ENCODE measurements at regions not wholly inside any gene's neighbourhood (a gene's known extent, or its start where the extent isn't known, plus 50 kb on each side); places are given as distances from the start of the nearest gene placed in this dataset.
"Not testable (repeated sequence)": the region's sequence is repeated elsewhere in the genome, so short reads cannot be mapped to it uniquely, and the experiment has no call there.

DNA sequence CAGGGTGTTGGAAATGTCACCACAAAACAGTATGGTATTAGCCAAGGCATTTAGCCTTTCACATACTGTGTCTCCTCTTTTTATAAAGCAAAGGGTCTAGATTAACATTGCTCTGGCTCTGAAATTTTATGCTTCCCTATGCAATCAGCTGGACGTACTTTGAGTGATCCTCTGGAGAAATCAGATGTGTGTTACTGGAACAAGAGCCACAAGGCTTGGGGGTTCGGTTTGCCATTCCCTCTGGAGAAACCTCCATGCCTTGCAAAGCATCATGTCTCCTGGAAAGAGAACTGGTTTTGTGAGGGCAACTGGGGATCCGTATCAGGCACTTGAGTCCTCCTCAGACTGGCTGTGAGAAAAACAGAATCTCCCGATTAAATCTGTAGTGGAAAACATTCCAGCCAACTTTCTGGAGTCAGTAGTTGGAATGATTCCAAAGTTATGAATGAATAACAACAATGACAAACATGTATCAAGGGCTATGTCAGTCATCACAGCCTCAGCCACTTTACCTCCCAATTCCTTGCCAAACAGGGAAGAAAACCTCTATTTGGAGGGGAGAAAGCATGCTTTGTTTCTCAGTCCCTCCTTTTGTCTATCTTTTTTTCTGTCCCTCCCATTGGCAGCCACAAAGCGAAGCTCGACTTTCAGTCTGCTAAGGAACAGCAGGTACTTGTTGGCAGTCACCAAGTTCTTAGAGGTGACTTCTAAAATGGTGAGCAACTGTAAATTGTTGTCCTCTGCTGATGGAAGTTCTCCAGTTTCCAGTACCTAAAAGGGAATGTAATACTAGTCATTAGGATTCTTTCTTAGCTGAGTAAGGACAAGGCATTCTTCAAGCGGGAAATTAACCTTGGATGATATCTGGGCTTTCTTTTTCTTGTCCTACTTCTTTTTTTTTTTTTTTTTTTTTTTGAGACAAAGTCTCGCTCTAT lies 864.8 kb upstream of the AUTS2 start:
- no peak for DNase-seq

DNA sequence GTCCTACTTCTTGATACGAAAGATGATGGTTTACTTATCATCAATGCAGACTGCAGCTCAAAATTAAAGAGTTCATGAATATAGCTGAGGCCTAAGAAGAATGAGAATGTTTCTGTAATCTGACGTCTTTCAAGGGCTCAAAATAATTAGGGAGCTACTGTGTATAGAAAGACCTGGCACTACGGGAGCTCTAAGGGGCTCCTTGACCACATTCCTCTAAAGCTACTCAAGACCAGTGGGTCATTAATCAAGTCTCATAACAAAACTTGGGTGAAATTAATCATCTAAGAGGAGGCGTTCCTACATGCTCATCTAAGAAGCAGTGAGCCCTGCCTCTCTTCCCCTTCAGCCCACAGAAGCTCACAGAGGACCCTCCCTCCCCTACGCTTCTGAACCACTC lies 863.8 kb upstream of the AUTS2 start:
- DNase-seq, result no peak

DNA sequence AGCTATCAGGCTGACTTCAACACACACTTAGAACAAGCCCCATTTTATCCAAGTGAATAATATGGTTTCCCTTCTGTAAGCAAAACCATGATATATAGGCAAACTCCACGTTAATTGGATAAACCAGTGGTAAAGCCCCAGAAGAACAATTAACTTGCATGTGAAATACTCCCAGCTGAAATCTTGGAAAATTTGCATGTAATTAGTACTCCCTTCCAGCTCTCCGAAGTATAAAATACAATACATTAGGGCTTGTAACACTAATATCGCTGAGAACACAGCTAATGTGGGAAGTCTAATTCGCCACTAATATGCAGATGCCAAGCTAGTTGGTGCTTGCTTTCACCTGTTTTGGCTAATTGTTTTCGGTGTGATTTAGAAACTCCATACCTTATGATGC lies 859.0 kb upstream of the AUTS2 start:
- DNase-seq, result no peak

DNA sequence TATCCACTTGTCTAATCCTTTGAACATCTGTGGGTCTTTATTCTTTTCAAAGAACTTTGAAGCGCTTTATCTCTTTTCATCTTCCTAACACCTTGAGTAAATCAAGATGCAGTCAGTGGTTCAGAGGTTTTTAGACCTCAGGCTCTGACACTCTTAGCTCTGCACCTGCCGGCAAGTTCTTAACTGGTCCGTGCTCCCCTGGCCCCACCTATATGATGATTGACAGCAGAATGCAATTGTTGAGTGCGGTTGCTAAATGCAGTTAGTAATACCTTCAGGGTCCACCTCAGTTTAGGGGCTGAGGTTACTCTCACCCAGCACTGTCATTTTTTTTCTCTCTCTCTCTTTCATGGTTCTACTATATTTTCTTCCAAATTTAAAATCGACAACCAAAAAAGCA lies 854.2 kb upstream of the AUTS2 start:
- no peak for DNase-seq

DNA sequence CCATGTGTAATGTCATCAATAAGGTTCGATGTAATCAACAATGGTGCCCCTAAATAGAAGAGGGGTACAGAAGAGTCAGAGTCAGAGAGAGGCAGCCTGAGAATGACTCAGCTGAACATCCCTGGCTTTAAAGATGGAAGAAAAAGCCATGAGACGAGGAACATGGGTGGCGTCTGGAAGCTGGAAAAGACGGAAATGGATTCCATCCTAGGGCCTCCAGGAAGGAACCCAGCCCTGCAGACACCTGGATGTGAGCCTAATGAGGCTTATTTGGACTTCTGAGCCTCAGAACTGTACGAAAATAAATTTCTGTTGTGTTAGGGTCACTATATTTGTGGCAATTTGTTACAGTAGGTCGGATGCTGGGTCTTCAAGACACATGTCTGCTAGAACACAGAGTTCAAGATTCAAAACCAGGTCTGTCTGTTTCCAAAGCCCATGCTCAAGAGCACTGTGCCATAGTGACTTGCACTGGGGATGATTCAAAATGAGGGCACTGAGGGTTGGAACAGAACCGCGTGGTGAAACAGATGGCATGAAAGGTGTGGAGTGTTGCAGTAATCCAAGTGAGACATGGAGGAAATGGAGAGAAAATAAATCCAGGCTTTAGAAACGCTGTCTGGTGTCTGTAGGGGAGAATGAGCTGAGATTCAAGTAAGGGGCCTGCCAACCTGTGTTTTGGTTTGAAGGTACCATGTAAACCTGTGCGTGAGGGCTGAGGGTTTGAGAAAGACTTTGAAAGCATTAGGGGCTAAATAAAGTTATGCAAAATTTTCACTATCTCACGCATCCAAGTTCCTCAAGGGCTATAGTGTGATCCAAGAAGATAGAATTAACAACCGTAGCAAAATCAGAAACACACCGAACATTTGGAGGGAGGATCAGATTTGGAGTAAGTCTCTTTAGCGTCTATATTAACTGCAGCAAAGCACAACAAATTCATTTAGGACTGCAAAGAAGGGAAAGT lies 849.1 kb upstream of the AUTS2 start:
- DNase-seq, result no peak

DNA sequence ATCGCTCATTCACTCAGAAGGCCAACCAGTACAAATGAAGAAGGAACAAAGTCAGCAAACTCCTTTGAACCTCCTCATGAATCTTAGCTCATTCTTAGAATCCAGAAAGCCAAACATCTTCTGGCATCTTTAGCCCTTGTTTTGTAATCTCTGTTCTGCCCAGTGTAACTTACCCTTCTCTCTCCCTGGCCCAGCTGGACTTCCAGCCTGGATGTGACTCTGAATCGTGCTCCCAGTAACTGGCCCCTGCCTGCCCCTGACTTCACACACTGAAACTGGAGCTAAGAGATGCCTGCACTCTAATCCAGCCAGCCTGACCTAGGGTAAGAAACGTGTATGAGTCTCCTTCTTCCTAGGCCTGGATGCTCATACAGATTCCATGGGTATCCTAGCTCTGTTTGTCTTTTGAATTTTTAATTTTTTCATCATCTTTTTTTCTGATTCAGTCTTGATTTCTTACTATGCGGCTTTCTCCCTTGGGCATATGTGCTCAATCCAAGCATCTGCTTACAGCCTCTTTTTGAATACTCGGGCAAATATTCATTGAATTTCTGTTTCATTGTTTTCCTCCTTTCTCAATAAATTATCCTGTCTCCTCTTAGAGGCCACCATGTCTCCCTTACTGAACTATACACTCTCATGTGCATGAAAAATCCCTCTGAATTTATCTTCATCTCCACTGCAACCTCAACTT lies 845.6 kb upstream of the AUTS2 start:
- DNase-seq, result no peak

DNA sequence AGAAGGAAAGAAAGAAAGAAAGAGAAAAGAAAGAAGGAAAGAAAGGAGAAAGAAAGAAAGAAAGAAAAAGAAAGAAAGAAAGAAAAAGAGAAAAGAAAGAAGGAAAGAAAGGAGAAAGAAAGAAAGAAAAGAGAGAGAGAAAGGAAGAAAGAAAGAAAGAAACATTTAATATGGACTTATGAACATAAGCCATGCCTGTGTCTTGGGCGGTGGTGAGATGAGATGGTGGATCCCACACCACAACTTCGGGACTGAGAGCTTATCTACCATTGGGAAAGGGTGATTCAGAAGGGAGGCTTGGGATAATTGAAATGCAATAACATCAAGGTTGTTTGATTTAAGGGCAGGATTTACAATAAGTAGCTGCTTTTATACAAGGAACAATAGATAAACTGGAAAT lies 843.9 kb upstream of the AUTS2 start:
- no peak for DNase-seq

DNA sequence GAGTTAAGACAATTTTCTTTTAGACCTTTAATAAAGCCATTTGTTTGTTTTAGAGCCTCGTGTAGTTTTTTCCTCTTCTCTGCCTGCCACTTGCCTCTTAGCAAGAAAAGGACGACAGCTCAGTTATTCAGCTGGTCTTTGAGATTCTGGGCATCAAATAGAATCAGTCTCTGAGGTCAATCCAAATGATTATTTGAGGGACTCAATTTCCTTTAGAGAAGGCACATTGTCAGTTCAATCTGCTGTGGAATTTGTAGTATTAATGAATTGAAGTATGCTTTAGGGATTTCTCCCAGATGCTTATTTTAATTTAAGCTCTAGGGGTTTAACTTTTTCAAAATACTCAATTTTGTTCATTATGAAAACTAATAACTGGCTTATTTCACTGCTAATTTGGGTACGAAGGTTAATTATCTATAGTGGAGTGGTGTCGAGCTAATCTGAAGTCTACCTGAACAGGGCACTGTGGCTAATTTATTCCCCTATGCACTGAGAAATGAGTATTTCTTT lies 841.2 kb upstream of the AUTS2 start:
- DNase-seq, result no peak

DNA sequence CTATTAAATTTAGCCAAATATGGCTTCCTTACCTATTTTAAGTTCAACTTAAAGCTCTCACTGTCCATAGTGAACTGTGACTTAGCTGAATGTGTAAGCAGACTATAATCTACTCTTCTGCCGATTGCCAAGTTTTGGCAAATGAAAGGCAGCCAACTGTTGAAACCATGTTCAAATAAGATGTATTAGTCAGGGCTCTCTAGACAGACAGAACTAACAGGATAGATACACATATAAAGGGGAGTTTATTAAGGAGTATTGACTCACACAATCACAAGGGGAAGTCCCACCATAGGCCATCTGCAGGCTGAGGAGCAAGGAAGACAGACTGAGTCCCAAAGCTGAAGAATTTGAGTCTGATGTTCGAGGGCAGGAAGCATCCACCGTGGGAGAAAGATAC lies 837.7 kb upstream of the AUTS2 start:
- no peak for DNase-seq

DNA sequence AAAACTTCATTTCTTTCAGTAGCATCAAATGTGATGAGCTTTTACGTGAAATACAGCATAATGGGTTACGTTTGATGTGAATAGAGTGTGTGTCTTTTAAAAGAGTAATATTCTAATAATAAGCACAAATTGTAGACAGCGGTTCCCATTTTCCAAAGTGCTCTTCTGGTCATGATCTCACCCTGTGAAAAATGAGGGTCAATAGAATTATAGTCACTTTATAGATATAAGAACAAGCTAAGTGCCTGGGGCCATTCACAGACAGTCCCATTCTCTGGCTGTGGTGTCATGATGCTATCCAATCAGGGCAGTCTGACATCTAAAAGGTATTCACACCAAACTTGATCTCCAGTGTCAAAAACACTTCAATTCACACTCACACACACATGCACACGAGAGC lies 830.8 kb upstream of the AUTS2 start:
- DNase-seq, result no peak

DNA sequence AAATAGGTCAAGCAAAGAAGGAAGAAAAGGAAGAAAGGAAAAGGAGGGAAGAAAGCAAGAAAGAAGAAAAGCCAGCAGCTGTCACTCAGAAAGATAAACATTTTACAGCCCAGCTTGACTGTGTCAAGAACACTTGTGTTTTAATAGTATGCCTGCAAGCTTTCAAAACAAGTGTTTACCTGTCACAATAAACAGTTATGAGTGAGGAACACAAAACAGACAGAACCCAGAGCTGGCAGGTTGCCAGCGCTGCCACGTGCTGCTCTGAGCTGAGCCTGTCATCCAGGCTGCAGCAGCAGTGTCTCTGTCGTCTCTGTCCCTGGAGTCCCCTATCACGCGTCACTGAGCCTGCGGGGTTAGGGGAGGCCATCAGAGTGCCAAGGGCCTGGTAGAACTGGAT lies 827.6 kb upstream of the AUTS2 start:
- peak; percentile 13 for DNase-seq

DNA sequence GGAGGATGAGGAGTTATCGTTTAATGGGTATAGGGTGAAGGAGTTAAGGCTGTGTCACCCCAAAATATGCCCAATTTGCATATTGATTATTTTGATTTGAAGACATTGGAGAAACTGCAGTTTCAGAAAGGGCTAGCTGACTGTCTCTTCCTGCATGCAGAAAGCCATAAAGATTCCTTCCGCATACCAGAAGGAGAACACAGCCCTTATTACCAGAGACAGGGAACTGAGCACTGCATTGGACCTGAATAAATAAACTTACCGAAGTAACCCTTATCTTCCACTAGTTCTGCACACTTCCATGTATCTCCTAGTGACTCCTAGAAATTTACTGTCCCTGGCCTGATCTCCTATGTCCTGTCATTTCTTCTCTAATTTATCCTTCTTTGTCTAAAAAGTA lies 821.9 kb upstream of the AUTS2 start:
- DNase-seq, result no peak

DNA sequence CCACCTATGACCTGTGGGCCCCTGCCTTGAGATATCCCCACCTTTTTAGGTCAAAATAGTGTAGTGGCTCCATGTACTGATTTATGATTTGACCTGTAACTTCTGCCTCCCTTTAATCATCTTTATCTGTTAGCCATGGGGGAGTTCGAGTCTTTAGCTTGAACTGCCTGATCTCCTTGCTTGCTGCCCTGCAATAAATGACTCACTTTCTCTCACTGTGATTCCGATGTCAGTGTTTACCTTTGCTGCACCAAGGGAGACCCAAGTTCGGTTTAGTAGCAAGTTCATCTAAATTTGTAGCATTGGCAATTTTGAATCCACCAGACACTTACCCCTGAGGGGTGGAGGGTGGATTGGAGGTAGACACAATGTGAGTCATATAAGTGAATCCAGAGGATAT lies 814.6 kb upstream of the AUTS2 start:
- no peak for DNase-seq

DNA sequence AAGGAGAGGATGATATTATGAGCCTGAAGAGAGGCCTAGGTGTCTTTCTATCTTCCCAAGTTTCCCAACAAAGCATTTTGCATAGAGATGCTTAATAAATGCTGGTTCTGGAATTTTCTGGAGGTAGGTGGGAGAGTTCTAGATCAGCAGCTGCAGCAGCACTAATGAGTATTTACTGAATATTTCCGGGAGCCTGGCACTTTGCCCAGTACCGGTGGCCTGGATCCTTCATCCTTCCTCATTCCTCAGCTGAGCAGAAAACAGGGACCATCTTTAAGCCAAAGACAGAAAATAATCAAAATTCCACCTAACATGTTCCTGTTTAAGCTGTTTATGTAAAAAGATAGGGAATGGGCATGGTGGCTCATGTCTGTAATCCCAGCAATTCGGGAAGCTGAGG lies 813.2 kb upstream of the AUTS2 start:
- no peak for DNase-seq

DNA sequence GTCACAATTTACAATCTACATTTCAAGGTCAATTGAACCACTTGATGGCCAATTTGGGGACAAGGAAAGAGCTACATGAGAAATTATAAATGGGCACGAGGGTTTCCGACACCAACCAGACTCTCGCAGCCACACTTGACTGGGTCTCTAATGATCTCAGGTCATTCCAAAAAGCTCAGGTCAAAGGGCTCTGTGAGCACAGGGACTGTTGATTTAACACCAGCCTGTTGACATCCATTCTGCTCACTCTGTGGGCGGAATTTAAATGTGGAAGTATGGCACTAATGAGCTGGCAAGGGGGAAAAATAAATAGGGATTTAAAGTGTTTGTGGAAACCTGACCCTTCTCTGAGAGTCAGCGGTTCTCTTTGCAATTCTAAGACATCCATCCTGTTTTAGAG lies 810.7 kb upstream of the AUTS2 start:
- DNase-seq, result no peak

DNA sequence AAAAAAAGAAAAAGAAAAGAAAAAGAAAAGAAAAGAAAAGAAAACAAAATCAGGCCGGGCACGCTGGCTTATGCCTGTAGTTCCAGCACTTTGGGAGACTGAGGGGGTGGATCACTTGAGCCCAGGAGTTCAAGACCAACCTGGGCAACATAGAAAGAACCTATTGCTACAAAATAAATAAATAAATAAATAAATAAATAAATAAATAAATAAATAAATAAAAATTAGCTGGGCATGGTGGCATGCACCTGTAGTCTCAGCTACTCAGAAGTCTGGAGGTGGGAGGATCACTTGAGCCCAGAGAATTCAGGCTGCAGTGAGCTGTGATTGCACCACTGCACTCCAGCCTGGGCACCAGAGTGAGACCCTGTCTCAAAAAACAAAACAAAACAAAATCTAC lies 809.7 kb upstream of the AUTS2 start:
- DNase-seq, result not testable (repeated sequence)

DNA sequence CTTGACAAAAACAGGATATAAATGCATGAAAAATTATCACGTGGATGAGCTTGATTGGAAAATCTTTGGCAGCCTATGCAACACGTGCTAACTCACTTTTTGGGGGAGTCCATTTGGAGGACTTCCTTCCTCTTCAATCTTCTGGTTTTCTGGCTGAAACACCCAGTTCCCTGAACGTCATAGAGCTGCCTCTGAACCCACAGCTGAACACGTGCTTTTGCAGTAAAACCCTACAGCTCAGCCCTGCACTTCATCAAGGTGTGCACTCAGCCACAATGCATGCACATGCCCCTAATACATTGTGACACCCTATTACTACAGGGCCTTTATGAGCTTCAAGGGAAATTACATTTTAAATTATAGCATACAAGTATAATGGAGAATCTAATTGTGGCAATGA lies 808.7 kb upstream of the AUTS2 start:
- DNase-seq, result no peak

DNA sequence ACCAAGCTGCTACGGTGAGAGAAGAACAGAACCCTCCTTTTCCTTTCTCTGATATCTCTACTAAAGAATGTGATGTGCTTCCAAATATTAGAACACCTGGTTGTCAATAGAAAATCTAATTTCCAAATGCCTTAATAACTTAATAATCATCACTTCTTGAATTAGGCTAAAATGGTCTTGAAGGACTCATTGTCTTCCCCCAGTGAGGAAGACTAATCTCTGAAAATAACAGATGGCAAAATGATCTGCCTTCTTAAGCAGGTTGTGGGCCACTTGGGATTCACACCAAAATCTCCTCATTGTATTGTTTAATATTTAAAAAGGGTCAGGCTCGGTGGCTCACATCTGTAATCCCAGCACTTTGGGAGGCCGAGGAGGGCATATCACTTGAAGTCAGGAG lies 805.9 kb upstream of the AUTS2 start:
- no peak for DNase-seq

DNA sequence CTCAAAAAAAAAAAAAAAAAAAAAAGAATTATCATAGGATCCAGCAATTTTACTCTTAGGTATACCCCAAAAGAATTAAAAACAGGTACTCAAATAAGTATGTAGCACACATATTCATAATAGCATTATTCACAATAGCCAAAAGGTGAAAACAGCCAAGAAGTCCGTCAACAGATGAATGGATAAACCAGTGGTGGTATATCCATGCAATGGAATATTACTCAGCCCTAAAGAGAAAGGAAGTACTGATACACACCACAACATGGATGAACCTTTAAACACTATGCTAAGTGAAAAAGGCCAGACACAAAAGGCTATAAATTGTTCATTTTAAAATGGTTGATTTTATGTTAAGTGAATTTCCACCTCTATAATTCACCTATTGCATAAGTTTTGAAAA lies 804.8 kb upstream of the AUTS2 start:
- DNase-seq, result no peak

DNA sequence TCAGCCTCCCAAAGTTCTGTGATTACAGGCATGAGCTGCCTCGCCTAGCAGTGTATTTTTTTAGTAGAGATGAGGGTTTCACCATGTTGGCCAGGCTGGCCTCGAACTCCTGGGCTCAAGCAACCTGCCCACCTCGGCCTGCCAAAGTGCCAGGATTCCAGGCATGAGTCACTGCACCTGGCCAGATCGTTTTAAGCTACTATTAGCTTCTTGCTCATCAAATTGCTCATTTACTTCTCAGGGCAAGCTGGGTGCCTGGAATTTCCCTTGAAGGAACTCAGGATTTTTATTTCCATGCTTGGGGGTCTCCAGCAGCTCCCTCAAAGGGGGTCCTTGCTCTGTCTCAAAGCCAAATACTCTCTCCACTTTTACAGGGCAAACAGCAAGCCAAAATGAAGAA lies 798.0 kb upstream of the AUTS2 start:
- DNase-seq, result no peak

DNA sequence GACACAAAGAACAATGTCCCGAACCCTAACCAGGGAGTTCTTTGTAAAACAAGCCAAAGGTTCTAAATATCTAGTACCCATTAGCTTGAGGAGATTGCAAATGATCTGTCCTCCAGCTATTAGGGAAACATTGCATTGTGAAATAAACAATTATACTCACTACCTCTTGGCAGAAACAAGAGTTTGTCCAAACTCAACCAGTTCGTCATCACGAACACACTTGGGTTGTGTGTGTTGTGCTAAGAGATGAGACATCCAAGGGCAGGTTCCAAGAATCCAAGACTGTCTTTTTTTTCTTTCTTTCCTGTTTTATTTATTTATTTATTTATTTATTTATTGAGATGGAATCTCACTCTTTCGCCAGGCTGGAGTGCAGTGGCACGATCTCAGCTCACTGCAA lies 793.1 kb upstream of the AUTS2 start:
- no peak for DNase-seq

DNA sequence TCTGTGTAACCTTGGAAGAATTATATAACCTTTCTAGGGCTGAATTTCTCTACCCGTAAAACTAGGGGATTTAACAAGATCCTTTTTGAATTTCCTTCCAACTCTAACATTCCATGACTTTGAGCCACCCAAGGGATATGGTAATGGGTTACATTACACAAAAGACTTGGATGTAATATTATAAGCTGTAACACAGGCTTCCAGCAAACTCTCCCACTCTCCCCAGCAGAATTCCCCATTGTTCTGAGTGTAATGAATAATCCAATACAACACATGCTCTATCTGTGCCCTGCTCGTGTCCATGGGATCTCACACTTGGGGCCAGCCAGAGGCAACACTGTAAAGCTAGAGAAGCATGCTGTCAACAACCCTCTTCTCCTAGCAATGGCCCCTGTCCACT lies 790.6 kb upstream of the AUTS2 start:
- no peak for DNase-seq

DNA sequence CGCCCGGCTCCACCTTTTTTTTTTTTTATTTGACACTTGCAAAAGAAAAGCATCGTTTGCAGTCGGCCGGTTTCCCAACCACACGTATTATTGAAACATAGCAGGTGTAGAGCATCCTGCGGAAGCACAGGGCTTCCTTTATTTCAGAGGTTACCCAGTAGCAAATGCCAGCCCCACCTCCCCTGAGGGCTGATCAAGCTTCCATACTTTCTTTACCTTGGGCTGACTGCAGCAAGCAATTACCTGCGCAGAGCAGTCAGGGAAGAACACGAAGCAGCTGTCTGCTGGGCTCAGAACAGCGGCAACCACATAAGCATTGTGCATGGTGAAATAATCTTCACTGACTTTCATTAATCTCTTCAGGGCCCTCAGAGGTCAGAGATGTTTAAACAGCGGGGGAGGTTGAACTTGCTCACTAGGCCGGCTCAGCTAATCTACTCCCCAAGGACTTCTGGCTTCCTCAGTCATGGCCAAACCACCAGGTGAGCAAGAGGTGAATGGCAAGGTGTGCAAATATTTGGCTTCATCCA lies 784.7 kb upstream of the AUTS2 start:
- DNase-seq, result peak; percentile 27
